Hepatocyte (in vitro differentiated cells): ENCODE measurements at regions not wholly inside any gene's neighbourhood (a gene's known extent, or its start where the extent isn't known, plus 50 kb on each side); places are given as distances from the start of the nearest gene placed in this dataset.

Experiments
- CTCF ChIP-seq: fragments of 200-600 bp; sonication (generic); IDR thresholded peaks from 2 replicates; pipeline ENCODE4 v1.5.1; 2016; ENCODE audit warnings: antibody characterized with exemption, mild to moderate bottlenecking; ENCODE audit not compliant: poor library complexity
- EZH2phosphoT487 ChIP-seq: fragments of 200-600 bp; sonication (generic); IDR thresholded peaks from one replicate; pipeline ENCODE4 v1.6.1; 2018; ENCODE audit warnings: antibody characterized with exemption, mild to moderate bottlenecking, low read depth, moderate library complexity; ENCODE audit not compliant: unreplicated experiment, severe bottlenecking

GRCh38 chr12:58584880-58585279 is 335.4 kb downstream of the LRIG3 start:
- TF ChIP-seq CTCF (no peak), EZH2phosphoT487 (no peak)
